Urinary bladder (tissue), 3 donors: ENCODE measurements at regions not wholly inside any gene's neighbourhood (a gene's known extent, or its start where the extent isn't known, plus 50 kb on each side); places are given as distances from the start of the nearest gene placed in this dataset.

Experiments used
- DNase-seq: peaks from one replicate; pipeline ENCODE4 v3.0.0-alpha.2; 2015; ENCODE audit errors: extremely low spot score
- H3K27ac ChIP-seq: one replicate; pipeline ENCODE4 v1.5.1; 2013; ENCODE audit warnings: low read depth, mild to moderate bottlenecking, moderate library complexity
- H3K36me3 ChIP-seq: one replicate; pipeline ENCODE4 v1.6.1; 2013; ENCODE audit warnings: mild to moderate bottlenecking, moderate library complexity; ENCODE audit not compliant: insufficient read depth
- H3K4me1 ChIP-seq: one replicate; pipeline ENCODE4 v1.6.1; 2013; ENCODE audit warnings: mild to moderate bottlenecking, moderate library complexity; ENCODE audit not compliant: insufficient read depth
- H3K4me3 ChIP-seq: one replicate; pipeline ENCODE4 v1.5.1; 2013; ENCODE audit warnings: low read depth, low read length
- WGBS: extraction: QIAGEN DNeasy Blood & Tissue Kit; methylation state at CpG from one replicate; pipeline ENCODE4 v1.1.7; 2013; 5-methylcytosine and 5-hydroxymethylcytosine counted together
- donor health status: healthy with polysubstance abuse.
- donor health status: healthy.

DNA sequence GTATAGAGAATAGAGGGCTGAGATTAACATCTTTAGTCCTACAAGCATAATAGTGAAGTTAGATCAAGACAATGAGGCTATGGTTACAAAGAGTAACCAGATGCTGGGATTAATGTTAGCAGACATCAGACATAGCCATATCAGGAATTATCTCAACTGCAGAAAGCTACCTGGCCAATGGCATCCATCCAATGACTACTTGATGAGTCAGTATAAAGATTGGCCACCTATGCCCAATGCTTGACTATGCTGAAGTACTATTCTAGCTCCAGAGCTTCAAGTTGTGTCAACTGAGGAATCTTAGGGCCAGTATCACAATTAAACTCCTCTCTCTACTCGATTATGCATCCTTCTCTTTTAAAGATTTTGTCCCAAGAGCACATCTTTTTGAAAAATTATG is 541.4 kb downstream of the PRELID2 start:
- H3K27ac ChIP-seq: no peak overlapping the region
- H3K4me3 ChIP-seq: no peak overlapping the region
- WGBS: 55% methylated on average over 1 of the region's 1 CpG
- no peak for DNase-seq
- no peaks in the 10 kb centered on the region for H3K36me3 ChIP-seq
- no peaks in the 10 kb centered on the region for H3K4me1 ChIP-seq

DNA sequence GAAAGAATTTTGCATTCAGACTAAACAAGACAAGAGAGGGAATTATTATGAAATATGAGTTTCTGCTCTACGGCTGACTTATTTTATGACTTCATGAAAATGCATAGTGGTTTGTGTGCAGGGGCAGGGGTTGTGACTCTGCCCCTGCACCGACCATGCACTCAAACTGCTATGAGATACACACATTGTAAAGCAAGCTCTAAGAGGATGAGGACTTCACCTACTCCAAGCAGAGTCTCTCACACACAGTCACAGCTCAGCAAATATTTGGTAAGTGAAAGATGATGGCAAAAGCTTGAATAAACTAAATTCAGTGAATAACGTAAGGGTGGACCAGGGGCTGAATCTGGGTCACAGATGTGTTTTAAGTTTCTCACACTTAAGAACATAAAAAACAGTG is 542.9 kb downstream of the PRELID2 start:
- no peak for DNase-seq
- WGBS: 30% methylated on average over 3 of the region's 3 CpGs
- Histone ChIP-seq H3K36me3 (no peaks in the 10 kb centered on the region), H3K27ac (no peak overlapping the region), H3K4me3 (no peak overlapping the region), H3K4me1 (no peaks in the 10 kb centered on the region)

DNA sequence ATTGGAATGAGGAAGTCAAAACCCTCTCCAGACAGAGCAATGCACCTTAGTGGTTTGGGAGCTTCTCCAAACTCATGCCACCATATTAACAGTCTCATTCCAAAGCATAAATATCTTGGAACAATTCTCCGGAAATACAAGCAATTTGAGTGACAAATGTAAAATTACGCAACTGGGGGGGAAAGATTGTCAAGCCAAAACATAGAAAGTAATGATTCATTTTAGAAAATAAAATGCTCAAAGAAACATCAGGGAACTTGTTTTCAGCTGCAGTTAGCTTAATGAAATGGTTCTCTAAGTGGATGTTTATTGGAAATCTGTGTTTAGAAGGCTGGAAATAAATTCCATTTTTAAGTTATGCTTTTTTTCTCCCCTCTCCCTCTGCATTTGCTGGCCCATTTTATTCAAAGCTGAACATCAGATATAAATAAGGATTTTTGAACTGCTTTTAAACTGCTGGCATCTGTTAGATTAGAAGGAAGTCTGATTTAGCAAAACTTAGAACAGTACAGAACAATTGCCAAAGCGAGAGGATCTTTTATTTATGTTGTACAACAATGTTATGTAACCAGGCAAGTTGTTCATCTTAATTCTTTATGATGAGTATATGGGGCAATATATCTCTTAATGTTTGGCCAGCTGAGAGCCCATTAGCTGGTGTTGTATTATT is 551.9 kb downstream of the PRELID2 start:
- H3K4me1 ChIP-seq: no peaks in the 10 kb centered on the region
- H3K27ac ChIP-seq: no peak overlapping the region
- no peak for DNase-seq
- H3K36me3 ChIP-seq: peaks cover 1% of the 10 kb centered on the region
- WGBS: 63% methylated on average over 3 of the region's 3 CpGs
- H3K4me3 ChIP-seq: no peak overlapping the region

DNA sequence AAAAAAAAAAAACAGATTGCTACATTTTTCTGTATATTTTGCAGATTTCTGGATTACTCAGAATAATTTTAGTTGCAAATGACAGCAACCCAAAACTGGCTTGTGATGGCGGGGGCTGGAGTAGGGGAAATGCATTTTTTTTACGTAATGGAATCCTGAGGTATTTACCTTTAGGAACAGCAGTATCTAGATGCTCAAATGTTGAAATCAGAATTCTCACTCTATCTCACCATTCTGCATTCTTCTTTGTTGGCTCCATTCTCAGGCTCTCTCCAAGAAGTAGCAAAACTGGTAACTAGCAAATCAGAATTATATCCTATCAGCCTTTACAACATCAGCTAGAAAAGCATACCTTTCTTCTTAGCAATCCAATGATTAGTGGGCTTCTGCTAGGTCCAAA is 554.3 kb downstream of the PRELID2 start:
- Histone ChIP-seq H3K27ac (no peak overlapping the region), H3K4me3 (no peak overlapping the region), H3K4me1 (no peaks in the 10 kb centered on the region), H3K36me3 (peaks cover 1% of the 10 kb centered on the region)
- WGBS: 90% methylated on average over 2 of the region's 2 CpGs
- no peak for DNase-seq

DNA sequence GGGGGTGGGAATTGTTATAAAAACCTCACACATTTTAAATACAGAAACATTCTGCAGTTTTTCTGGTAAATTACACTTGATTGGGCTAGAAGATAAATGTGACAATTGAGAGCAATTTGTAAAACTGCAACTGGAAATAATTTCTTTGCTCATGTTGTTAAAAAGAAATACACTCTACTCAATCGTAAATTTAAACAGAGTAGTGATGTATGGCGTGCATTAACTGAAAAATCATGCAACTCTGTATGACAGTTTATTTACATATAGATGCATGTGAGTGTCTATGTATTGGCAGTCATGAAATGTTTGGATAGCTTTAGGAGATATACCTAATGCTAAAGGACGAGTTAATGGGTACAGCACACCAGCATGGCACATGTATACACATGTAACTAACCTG is 554.9 kb downstream of the PRELID2 start:
- H3K27ac ChIP-seq: no peak overlapping the region
- H3K36me3 ChIP-seq: peaks cover 1% of the 10 kb centered on the region
- H3K4me3 ChIP-seq: no peak overlapping the region
- no peaks in the 10 kb centered on the region for H3K4me1 ChIP-seq
- 76% methylated on average over 3 of the region's 3 CpGs for WGBS
- DNase-seq: no peak

DNA sequence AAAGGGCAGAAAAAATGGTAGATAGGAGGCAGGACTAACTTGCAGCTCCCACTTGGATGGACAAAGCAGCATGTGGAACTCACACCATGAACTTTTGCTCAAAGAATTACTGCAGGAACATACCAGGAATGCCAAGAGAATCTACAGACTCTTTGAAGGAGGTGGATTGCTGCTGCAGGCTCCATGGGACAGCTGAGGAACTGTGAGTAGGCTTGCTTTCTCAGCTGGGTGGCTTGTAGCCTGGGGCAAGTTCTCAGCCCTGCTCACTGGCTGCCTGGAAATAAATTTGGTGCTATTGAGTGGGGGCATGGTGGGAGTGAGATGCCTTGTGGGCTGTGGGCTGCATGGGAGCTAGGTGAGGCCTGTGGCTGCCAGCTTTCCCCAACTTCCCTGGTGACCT is 574.5 kb downstream of the PRELID2 start:
- Histone ChIP-seq H3K36me3 (no peaks in the 10 kb centered on the region), H3K4me1 (no peaks in the 10 kb centered on the region), H3K4me3 (no peak overlapping the region), H3K27ac (no peak overlapping the region)
- no peak for DNase-seq

DNA sequence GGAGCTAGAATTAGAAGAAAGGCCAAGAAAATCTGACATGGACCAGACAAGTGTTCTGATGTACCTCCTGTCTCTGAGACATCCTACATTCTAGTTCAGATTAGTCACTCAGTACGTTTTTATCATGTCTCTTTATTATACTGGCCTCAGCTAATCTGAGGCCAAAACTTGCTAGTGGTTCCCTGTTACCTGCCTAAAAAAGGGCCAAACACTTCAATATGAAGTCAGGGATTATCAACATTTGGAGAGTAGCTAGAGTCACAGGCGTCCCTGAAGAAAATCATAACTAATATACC is 587.4 kb downstream of the PRELID2 start:
- WGBS: 83% methylated on average over 2 of the region's 2 CpGs
- Histone ChIP-seq H3K27ac (no peak overlapping the region), H3K36me3 (no peaks in the 10 kb centered on the region), H3K4me3 (no peak overlapping the region), H3K4me1 (no peaks in the 10 kb centered on the region)
- no peak for DNase-seq

DNA sequence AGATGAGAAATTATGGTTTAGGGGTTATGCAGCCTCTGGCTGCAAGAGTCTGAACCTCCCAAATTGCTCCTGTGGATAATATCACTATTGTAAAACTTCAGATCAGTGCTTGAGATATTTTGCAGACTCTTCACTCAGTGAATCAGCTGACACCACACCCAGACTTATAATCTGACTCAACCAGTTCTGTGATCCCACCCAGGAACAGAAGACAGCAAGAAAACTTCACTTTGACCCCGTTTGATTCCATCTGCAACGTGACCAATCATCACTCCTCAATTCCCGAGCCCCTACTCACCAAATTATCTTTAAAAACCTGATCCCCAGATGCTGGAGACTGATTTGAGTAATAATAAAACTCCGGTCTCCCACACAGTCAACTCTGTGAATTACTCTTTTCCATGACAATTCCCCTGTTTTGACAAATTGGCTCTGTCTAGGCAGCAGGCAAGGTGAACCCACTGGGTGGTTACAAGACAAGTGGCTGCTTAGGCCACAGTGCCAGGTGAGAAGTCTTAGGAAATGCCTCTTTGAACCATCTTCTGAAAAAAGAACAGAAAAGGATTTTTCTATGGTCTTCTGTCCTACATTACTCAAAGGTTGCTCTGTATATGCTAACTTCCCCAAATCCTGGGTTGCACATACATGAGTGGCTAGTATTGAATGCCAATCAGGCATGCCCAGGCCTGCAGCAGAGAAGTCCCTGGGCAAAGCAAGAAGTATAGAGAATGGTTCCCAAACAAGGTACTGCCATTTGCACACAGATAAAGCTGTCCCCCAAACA is 588.0 kb downstream of the PRELID2 start:
- no peak for DNase-seq
- no peaks in the 10 kb centered on the region for H3K36me3 ChIP-seq
- H3K27ac ChIP-seq: no peak overlapping the region
- 59% methylated on average over 4 of the region's 4 CpGs for WGBS
- no peak overlapping the region for H3K4me3 ChIP-seq
- no peaks in the 10 kb centered on the region for H3K4me1 ChIP-seq

DNA sequence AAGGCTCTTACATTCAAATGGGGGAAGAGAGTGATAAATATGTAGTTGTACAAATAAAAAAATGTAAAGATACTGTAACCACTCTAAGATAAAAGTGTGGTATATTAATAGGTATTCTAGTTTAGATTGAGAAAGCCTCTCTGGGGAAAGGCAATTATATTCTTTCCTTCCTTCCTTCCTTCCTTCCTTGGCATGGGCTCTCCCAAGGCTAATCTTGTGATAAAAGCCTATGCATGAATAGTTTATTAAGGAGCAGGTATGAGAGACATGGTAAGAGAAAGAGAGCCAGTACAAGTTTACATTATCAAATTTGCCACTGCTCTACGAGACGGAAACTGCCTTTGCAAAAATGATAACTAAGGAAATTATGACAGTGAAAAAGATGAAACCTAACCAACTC is 588.8 kb downstream of the PRELID2 start:
- no peaks in the 10 kb centered on the region for H3K36me3 ChIP-seq
- 66% methylated on average over 2 of the region's 2 CpGs for WGBS
- no peak overlapping the region for H3K4me3 ChIP-seq
- DNase-seq: no peak
- no peak overlapping the region for H3K27ac ChIP-seq
- H3K4me1 ChIP-seq: no peaks in the 10 kb centered on the region

DNA sequence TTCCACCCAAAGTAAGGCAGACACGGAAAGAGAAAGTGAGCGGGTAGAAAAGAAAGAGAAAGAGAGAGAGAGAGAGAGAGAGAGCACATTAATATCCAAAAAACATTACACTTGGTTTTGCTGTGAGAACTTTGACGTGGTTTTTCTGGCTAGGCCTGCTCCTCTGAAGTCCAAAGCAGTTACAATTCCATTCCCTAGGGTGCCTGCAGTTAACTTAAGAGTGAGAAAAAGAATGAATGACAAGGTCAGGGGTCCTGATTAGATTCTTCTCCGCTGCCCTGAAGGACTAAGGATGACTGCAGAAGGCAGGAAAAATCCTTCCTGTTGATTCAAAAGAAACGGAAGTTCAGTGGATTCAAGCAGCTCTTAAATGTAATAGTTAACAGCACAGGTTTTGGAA is 589.8 kb downstream of the PRELID2 start:
- DNase-seq: no peak
- no peak overlapping the region for H3K27ac ChIP-seq
- H3K4me3 ChIP-seq: no peak overlapping the region
- no peaks in the 10 kb centered on the region for H3K36me3 ChIP-seq
- no peaks in the 10 kb centered on the region for H3K4me1 ChIP-seq
- 31% methylated on average over 5 of the region's 5 CpGs for WGBS

DNA sequence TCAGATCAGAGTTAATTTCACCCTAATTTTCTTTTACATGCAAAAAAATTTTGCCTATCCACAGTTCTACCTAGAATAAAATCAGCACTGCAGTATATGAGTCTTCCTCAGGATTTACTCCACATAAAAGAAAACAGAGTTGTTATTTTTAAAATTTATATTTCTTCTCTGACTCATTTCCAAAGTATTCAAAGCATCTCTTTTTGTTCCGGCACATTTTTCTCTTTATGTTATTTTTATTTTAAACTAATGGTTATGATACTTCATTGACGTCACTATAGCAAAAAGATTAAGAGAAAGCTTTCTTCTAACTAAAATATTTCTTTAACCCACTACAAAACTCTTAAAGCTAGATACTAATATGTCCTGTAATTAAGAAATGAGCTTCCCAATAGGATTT is 590.4 kb downstream of the PRELID2 start:
- Histone ChIP-seq H3K4me1 (no peaks in the 10 kb centered on the region), H3K4me3 (no peak overlapping the region), H3K27ac (no peak overlapping the region), H3K36me3 (no peaks in the 10 kb centered on the region)
- 29% methylated on average over 2 of the region's 2 CpGs for WGBS
- DNase-seq: no peak

DNA sequence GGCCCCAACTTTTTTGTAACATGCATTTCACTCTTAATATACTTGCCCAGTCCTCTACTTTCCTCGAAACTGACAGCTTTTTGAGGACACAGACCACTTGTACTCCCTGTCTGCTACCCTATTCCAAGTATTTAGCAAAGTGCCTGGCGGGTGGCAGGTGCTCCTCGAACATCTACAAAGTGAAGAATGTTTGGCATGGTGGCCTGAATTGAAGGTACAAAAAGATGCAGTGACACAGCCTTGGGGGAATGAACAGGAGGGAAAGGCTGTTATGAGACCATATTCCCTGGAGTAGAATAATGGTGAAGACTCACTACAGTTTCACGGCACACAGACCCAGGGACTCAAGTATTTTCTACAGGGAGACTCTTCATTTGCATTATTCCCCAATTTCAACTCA is 590.9 kb downstream of the PRELID2 start:
- Histone ChIP-seq H3K4me1 (no peaks in the 10 kb centered on the region), H3K4me3 (no peak overlapping the region), H3K27ac (no peak overlapping the region), H3K36me3 (no peaks in the 10 kb centered on the region)
- WGBS: 94% methylated on average over 4 of the region's 4 CpGs
- DNase-seq: no peak

DNA sequence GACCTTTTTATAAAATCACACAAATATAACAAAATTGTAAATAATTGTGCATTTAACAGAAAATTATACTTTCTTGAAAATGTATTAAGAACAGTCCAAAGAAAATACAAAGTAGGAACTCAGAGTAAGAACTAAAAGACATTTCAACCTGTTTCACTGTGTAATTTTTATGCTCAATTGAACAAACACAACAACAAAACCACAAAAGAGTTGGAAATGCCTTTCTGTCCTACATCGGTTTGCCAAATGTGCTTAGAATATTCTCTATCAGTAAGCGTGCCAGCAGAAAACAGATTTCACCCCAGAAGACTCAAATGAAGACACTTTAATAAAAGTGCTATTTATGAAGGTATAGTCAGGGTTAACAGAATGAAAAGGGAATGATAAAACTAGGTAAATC is 592.1 kb downstream of the PRELID2 start:
- no peak for DNase-seq
- Histone ChIP-seq H3K4me3 (no peak overlapping the region), H3K36me3 (no peaks in the 10 kb centered on the region), H3K4me1 (no peaks in the 10 kb centered on the region), H3K27ac (no peak overlapping the region)
- WGBS: 87% methylated on average over 2 of the region's 2 CpGs

DNA sequence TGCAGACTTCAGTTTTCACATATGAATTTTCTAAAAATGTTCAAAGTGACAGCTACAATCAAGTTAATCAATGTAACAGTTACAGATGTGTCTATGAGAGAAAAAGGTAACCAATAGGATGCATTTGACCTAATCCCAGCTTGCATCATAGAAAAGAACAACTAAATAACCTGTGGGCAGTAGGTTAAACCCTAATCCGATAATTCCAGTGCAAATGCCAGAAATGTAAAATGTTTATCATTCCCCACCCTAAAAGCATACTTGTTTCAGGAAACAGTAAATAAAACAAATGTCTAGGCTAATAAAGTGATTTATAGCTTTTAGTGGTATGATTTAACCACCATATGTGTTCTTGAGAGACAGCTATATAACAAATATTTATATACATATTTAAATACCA is 592.6 kb downstream of the PRELID2 start:
- Histone ChIP-seq H3K36me3 (no peaks in the 10 kb centered on the region), H3K4me1 (no peaks in the 10 kb centered on the region), H3K27ac (no peak overlapping the region), H3K4me3 (no peak overlapping the region)
- no peak for DNase-seq
- WGBS: 65% methylated on average over 1 of the region's 1 CpG

DNA sequence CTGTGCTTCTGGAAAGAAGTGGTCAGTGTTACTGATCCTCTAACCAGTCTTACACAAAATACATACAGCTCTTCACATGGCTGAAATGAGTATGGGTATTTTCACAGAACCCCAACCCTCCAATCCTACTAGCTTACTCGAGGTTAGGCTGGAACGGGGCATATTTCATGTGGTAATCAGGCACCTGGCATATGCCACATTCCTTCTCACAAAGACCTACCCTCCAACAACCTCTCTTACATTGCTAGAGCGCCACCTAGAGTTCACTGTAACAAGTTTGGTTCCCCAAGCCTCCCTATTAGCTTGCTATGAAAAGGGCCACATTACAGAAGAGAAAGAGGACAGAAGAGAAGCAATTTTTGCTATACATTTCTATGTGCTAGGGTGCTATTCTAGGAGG is 597.3 kb downstream of the PRELID2 start:
- no peaks in the 10 kb centered on the region for H3K36me3 ChIP-seq
- DNase-seq: no peak
- H3K4me1 ChIP-seq: no peaks in the 10 kb centered on the region
- 21% methylated on average over 3 of the region's 3 CpGs for WGBS
- no peak overlapping the region for H3K4me3 ChIP-seq
- H3K27ac ChIP-seq: no peak overlapping the region
